Ovary (tissue), 7 donors: ENCODE measurements at regions not wholly inside any gene's neighbourhood (a gene's known extent, or its start where the extent isn't known, plus 50 kb on each side); places are given as distances from the start of the nearest gene placed in this dataset.
"Not testable (repeated sequence)": the region's sequence is repeated elsewhere in the genome, so short reads cannot be mapped to it uniquely, and the experiment has no call there.

Experiments used
- DNase-seq, 5 donors: peaks; one replicate each; pipeline ENCODE4 v3.0.0-alpha.2; 2019 to 2020
- H3K27ac ChIP-seq, 2 donors: fragments of 200-600 bp; one replicate each; pipeline versions ENCODE4 v1.5.1 to v1.8.0; 2019 to 2022
- H3K27me3 ChIP-seq: fragments of 200-600 bp; one replicate; pipeline ENCODE4 v1.8.0; 2022
- H3K36me3 ChIP-seq: fragments of 200-600 bp; sonication (generic); one replicate; pipeline ENCODE4 v1.5.1; 2019
- H3K4me1 ChIP-seq: one replicate; pipeline ENCODE4 v1.8.1; 2013; ENCODE audit warnings: mild to moderate bottlenecking, moderate library complexity; ENCODE audit not compliant: insufficient read depth
- H3K4me3 ChIP-seq: fragments of 200-600 bp; sonication (generic); one replicate; pipeline ENCODE4 v1.5.1; 2017
- H3K9me3 ChIP-seq, 2 donors: fragments of 200-600 bp in 1 of 2; sonication (generic) in 1 of 2; one replicate each; pipeline versions ENCODE4 v1.5.1 to v1.8.1; 2013 to 2019; ENCODE audit warnings: mild to moderate bottlenecking in 1 of 2, moderate library complexity in 1 of 2
- EP300 ChIP-seq: sonication (generic); formaldehyde crosslinking; IDR thresholded peaks from one replicate; pipeline ENCODE4 v1.6.1; 2017; ENCODE audit warnings: antibody characterized with exemption
- POLR2A ChIP-seq: fragments of 450-650 bp; IDR thresholded peaks from one replicate; pipeline ENCODE4 v1.6.1; 2017; ENCODE audit warnings: antibody characterized with exemption, mild to moderate bottlenecking, moderate library complexity
- WGBS, 3 donors: extraction: QIAGEN DNeasy Blood & Tissue Kit in 1 of 3; methylation state at CpG; one replicate each; pipeline versions ENCODE4 v1.1.5 to v1.1.7; 2013 to 2017; 5-methylcytosine and 5-hydroxymethylcytosine counted together
- intact Hi-C, 4 donors: fragments of 100-400 bp; cut with DNase I; formaldehyde crosslinking; loops; one replicate each; pipeline versions ENCODE4 v1.11.0 to v1.15.1; 2022 to 2023
- TF ChIP-seq, protein P1 (sequence below), 3 donors: fragments of 450-650 bp in 2 of 3; fragments of 200-600 bp in 1 of 3; IDR thresholded peaks; one replicate each; pipeline versions ENCODE4 v1.5.1 to v1.8.0; 2016 to 2022; ENCODE audit warnings: antibody characterized with exemption in 3 of 3, mild to moderate bottlenecking in 1 of 3
- donor health status: DM: no; HTN: no; CAD: no; lungs with moderate emphysema.
- donor health status: DM: no; HTN: no; CAD: no.
- donor health status: Bipolar disorder and iron deficiency.
- donor health status: DM: no; HTN: no; CAD: no.
- donor health status: DM: yes; HTN: yes; CAD: no.

DNA sequence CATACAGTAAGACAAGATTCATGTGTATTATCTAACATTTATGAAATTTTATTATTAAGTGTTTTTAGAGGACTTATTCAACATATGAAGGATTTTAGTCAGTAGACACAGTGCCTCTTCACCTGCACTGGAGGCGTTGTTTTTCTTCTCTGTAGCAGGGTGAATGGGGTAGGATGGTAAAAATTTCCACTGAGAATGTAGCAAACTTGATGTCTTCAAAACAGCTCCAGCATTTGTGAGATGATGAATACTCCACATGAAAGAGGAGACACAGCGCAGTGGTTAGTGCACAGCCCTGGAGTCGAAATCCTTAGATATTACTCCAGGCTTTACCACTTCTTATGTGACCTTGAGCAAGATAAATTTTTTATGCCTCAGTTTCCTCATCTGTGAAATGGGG is 110.5 kb upstream of the AHI1 start:
- intact Hi-C loops: no loop called here
- 95 to 98% (median 97%) methylated on average over 3 of the region's 3 CpGs for WGBS, 3 donors
- no peak for DNase-seq
- Histone ChIP-seq H3K27ac (no peak overlapping the region), H3K4me3 (no peak overlapping the region), H3K27me3 (no peaks in the 10 kb centered on the region), H3K9me3 (no peaks in the 10 kb centered on the region), H3K4me1 (no peaks in the 10 kb centered on the region), H3K36me3 (no peaks in the 10 kb centered on the region)
- TF ChIP-seq POLR2A: no peak
- TF ChIP-seq, protein P1, sequence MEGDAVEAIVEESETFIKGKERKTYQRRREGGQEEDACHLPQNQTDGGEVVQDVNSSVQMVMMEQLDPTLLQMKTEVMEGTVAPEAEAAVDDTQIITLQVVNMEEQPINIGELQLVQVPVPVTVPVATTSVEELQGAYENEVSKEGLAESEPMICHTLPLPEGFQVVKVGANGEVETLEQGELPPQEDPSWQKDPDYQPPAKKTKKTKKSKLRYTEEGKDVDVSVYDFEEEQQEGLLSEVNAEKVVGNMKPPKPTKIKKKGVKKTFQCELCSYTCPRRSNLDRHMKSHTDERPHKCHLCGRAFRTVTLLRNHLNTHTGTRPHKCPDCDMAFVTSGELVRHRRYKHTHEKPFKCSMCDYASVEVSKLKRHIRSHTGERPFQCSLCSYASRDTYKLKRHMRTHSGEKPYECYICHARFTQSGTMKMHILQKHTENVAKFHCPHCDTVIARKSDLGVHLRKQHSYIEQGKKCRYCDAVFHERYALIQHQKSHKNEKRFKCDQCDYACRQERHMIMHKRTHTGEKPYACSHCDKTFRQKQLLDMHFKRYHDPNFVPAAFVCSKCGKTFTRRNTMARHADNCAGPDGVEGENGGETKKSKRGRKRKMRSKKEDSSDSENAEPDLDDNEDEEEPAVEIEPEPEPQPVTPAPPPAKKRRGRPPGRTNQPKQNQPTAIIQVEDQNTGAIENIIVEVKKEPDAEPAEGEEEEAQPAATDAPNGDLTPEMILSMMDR (IDR thresholded peaks at IDR 0.05): no peak
- TF ChIP-seq EP300: no peak

DNA sequence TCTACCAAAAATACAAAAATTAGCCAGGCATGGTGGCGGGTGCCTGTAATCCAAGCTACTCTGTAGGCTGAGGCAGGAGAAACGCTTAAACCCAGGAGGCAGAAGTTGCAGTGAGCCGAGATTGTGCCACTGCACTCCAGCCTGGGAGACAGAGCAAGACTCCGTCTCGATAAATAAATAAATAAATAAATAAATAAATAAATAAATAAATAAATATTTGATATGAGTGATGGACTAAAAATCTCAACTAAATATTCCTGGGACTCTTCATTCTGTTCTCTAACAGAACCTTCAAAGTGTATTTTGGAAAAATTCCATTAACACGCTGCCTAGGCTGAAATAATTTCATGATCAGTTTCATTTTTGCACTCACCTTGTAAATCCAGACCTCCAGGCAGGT is 112.7 kb upstream of the AHI1 start:
- H3K9me3 ChIP-seq, intact Hi-C loops, DNase-seq, H3K36me3 ChIP-seq, H3K27me3 ChIP-seq, H3K4me3 ChIP-seq, H3K4me1 ChIP-seq, H3K27ac ChIP-seq: not testable (repeated sequence)
- WGBS, 3 donors: 95 to 99% (median 97%) methylated on average over 6 of the region's 6 CpGs

DNA sequence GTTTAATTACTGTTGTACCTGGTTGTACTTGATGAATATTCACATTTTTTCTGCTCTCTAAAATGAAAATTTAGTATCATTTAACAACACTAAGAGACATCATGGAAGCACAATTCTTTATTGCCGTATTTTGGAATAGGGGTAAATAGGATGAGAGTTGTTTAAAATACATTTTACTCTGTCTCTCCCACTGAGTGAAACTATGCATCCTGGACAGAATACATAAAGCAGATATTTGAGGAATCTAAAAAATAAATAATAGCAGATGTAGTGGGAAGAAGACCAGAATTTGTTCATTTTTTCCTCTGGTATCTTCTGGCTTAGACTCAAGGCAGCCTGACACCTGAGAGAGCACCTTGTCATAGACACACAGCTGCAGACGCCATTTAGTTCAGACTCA is 119.1 kb upstream of the AHI1 start:
- Histone ChIP-seq H3K4me1 (no peaks in the 10 kb centered on the region), H3K36me3 (no peaks in the 10 kb centered on the region), H3K27me3 (no peaks in the 10 kb centered on the region), H3K27ac (no peak overlapping the region), H3K9me3 (no peaks in the 10 kb centered on the region), H3K4me3 (no peak overlapping the region)
- no peak for DNase-seq
- 83 to 90% (median 88%) methylated on average over 2 of the region's 2 CpGs for WGBS, 3 donors
- TF ChIP-seq EP300 (no peak), POLR2A (no peak)
- TF ChIP-seq, protein P1 (IDR thresholded peaks at IDR 0.05): no peak
- intact Hi-C loops: no loop called here

DNA sequence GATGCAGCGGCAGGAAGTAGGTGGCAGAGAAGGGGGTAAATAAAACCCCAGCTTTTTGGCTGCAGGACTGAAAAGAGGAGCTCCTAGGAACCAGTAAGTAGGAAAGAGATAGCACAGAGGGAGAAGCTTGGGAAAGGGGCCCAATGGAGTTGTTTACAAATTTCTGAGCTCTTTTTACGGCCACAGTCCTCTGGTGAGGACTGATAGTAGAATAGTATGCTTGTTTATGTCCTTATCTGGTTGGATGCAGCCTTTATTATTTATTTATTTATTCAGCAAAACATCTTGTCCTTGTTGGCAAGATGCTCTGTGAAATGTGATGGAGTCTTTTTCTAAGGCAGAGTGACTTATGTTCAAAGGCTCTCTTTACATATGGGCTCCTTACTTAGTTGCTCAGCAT is 119.7 kb upstream of the AHI1 start:
- WGBS, 3 donors: 60 to 72% (median 61%) methylated on average over 2 of the region's 2 CpGs
- Histone ChIP-seq H3K4me1 (no peaks in the 10 kb centered on the region), H3K9me3 (no peaks in the 10 kb centered on the region), H3K36me3 (no peaks in the 10 kb centered on the region), H3K27me3 (no peaks in the 10 kb centered on the region), H3K4me3 (no peak overlapping the region), H3K27ac (no peak overlapping the region)
- TF ChIP-seq POLR2A (no peak), EP300 (no peak)
- TF ChIP-seq, protein P1 (IDR thresholded peaks at IDR 0.05): no peak
- no peak for DNase-seq
- intact Hi-C loops: no loop called here

DNA sequence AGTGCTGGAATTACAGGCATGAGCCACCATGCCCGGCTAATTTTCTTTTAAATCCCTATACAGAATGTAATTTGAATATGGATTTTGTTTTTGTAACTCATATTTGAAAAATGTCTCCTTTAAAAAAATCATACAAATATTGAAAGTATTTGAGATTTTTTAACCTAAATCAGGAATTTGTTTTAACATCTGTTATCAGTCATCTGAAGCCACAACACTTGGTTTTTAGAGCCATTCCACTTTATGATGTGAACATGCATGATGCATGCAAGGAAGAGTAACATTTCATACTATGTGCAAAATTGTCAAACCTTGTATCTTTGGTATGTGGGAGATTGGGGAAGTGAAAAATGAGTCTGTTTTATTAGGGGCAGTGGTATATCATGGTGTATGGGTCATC is 124.5 kb upstream of the AHI1 start:
- Histone ChIP-seq H3K27ac (no peak overlapping the region), H3K9me3 (no peaks in the 10 kb centered on the region), H3K4me3 (no peak overlapping the region), H3K4me1 (no peaks in the 10 kb centered on the region), H3K36me3 (no peaks in the 10 kb centered on the region), H3K27me3 (no peaks in the 10 kb centered on the region)
- no peak for DNase-seq
- intact Hi-C loops: no loop called here
- no peak for TF ChIP-seq EP300
- TF ChIP-seq, protein P1 (IDR thresholded peaks at IDR 0.05): no peak
- TF ChIP-seq POLR2A: no peak
- WGBS, 3 donors: 78 to 89% (median 81%) methylated on average over 1 of the region's 1 CpG
